GM19395 (cell line): ENCODE measurements at regions not wholly inside any gene's neighbourhood (a gene's known extent, or its start where the extent isn't known, plus 50 kb on each side); places are given as distances from the start of the nearest gene placed in this dataset.
"Not testable (repeated sequence)": the region's sequence is repeated elsewhere in the genome, so short reads cannot be mapped to it uniquely, and the experiment has no call there.

Source experiments
- ATAC-seq: cut with Tn5 transposase; IDR thresholded peaks from one replicate; pipeline ENCODE4 v1.9.1; 2021; ENCODE audit warnings: mild to moderate bottlenecking, moderate library complexity; ENCODE audit not compliant: unreplicated experiment

DNA sequence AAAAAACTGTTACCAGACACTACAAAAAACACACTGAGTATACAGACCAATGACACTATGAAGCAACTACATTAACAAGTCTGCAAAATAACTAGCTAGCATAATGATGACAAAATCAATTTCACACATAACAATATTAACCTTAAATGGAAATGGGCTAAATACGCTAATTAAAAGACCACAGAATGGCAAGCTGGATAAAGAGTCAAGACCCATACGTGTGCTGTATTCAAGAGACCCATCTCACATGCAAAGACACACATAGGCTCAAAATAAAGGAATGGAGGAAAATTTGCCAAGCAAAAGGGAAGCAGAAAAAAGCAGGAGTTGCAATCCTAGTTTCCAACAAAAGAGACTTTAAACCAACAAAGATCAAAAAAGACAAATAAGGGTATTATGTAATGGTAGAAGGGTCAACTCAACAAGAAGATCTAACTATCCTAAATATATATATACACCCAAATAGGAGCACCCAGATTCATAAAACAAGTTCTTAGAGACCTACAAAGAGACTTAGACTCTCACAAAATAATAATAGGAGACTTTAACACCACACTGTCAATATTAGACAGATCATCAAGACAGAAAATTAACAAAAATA is 158.6 kb downstream of the ALDH8A1 start:
- ATAC-seq = not testable (repeated sequence)

DNA sequence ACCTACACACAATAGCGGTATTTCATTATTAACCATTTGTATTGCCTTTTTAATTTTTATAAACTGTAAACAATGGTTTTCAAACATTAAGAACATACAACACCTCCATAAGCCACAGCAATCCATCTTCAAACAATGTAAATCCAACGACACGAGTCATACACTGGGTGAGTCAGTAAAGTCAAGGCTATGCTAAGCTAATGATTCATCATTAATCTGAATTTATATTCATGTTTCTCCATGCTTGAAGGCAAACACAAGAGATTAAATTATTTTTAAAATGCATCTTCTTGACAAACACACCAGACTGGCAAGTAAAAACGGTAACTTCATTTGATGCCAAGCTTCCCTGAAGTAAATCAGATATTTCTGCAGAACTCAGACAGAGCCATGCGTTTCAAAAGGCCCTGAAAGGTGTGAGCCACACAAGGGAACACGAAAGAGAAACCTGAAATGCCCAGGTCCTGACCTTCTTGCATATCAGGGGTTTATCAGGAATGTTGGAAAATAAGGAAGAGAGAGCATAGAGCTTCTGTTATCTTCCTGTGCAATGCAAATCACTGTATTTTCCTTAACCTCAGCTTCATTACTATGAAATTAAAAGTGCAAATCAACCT is 162.5 kb downstream of the ALDH8A1 start:
- ATAC-seq = no peak

GRCh38 chr6:134784336-134784735 is 165.6 kb downstream of the ALDH8A1 start:
- ATAC-seq = no peak

GRCh38 chr6:134778431-134778830 is 171.5 kb downstream of the ALDH8A1 start:
- ATAC-seq = no peak

DNA sequence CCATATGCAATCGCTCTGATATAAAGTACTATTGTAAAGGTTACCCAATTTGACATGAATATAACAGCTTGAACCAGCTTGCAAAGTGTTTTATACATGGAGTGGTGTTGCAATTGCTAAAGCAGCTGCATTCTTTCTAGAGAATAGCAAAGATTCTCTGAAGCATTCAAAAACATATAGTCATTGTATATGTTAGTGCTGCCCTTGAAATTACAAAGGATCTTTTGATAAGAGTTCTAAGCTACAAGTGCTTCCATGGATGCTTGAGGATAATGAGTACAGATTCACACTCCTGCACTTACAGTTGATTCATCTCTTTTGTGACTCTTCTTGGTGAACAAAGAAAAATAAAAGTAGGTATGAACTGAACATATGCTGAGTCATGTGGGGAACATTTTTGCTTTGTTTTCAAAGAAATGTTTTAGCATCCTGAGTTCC is 175.7 kb downstream of the ALDH8A1 start:
- no peak for ATAC-seq

DNA sequence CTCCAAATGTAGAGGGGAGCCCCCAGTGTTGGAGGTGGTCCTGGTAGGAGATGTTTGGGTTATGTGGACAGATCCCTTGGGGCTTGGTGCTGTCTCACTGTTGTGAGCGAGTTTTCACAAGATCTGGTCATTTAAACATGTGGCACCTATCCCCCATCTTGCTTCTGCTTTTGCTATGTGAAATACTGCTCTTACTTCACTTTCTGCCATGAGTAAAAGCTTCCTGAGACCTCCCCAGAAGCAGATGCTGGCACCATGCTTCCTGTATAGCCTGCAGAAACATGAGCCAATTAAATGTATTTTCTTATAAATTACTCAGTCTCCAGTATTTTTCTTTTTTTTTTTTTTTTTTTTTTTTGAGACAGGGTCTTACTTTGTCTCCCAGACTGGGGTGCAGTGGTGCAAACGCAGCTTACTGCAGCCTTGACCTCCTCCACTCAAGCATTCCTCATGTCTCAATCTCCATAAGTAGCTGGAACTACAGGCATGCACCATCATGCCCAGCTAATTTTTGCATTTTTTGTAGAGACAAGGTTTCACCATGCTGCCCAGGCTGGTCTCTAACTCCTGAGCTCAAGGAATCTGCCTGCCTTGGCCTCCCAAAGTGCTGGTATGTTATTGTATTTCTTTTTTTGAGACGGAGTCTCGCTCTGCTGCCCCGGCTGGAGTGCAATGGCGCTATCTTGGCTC is 177.1 kb downstream of the ALDH8A1 start:
- no peak for ATAC-seq

GRCh38 chr6:134768931-134769330 is 181.0 kb downstream of the ALDH8A1 start:
- no peak for ATAC-seq

DNA sequence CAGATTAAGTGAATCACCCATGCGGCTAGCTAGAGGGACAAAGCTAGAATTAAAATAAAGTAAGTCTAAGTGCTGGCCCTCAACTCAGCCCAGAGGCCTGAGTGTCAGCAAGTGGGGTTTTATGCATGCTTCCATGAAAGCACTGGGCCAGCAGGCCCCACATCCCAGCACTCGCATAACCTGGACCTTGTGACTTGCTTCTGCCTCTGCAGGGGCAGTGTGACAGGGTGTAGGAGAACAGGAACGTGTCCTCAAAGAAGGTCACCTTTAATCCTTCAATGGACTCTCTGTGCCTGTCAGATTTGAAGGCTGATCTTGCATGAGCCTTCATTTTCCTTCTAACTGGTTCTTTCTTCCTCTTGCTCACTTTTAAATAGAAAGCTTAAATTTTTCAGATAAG is 183.4 kb downstream of the ALDH8A1 start:
- no peak for ATAC-seq

DNA sequence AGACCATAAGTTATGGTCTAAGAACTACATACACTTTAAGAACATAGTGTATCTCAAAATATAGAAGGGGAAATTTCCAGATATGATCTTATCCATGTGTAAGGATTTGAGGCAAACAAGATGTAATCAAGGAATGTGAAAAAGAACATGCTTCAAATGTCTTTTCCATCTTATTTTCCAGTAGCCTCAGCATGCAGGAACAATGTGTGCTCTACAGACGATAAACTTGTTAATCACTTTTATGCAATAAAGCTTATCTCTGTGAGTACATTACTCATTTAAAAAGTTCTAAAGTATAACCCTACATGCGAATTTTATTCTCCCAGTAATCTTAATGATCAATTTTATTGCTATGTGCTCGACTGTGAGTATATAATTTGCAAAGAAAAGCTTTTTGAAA is 185.2 kb downstream of the ALDH8A1 start:
- no peak for ATAC-seq

- ATAC-seq = not testable (repeated sequence)
Observed at GRCh38 chr6:134763575-134763974, 186.3 kb downstream of the ALDH8A1 start.

GRCh38 chr6:134758621-134759020 is 191.3 kb downstream of the ALDH8A1 start:
- no peak for ATAC-seq

GRCh38 chr6:134757911-134758361 is 192.0 kb downstream of the ALDH8A1 start:
- ATAC-seq = no peak

- no peak for ATAC-seq
Observed at GRCh38 chr6:134756374-134757025, 193.4 kb downstream of the ALDH8A1 start.

DNA sequence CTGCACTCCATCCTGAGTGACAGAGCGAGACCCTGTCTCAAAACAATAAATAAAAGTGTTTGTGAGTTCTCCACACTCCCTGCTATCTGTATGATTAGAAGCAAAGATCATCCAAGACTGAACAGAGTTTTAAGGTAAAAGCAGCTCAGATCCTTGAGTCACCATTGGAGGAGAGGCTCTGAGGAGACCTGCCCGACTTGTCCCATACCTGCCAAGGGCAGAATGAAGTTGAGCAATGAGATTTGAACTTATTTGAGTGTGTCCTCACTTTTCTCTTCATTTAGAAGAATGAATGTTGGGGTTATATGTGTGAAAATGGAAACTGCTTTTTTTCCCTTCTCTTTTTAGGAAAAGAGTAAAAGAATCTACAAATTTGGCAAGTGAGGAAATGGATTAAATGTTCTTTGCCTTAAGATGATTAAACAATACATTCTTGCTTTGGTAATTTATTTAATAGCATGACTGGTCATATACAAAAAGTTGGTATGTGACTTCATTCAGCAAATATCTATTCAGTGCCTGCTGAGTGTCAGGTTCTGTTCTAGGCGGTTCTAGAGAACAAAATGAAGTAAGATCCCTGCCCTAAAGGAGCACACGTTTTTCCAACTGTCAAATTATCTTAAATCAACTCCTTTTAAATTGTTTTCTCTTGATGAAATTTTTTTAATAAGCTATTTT is 195.7 kb downstream of the ALDH8A1 start:
- no peak for ATAC-seq

DNA sequence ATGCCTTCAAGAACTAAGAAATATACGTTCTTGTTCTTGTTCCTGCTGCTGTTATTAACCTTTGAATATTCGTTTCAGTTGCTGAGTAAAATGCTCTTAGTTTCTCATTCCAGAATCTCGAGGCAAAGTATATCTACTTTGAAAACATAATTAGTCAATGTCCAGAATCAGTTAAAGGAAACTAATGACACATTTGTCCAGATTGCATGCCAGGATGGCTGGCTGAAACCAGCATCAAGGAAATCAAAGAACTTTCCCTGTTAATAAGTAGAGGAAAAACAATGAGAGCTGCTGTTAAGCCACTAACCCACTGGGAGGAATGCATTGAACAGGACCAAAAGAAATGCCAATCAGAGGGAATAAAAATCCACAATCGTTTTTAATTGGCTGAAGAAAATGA is 196.9 kb downstream of the ALDH8A1 start:
- no peak for ATAC-seq

DNA sequence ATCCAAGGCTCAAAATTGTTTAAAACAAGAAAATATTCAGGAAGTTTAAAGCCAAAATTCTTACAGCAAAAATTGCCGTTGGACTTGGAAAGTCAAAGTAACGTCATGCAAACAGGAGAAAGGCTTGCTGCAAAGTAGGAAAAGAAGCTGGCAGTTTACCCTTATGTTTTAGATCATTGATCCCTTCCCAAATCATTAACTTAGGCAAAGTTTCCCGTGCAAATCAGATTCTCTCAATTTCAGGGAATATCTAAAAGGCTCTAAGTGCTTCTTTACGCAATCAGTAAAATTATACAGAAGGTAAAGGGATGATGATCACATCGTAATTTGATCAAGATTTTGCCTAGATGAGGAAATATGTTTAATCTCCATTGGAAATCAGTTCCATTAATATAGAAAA is 197.5 kb downstream of the ALDH8A1 start:
- ATAC-seq = no peak

- ATAC-seq = no peak
Observed at GRCh38 chr6:134750669-134751068, 199.2 kb downstream of the ALDH8A1 start.

DNA sequence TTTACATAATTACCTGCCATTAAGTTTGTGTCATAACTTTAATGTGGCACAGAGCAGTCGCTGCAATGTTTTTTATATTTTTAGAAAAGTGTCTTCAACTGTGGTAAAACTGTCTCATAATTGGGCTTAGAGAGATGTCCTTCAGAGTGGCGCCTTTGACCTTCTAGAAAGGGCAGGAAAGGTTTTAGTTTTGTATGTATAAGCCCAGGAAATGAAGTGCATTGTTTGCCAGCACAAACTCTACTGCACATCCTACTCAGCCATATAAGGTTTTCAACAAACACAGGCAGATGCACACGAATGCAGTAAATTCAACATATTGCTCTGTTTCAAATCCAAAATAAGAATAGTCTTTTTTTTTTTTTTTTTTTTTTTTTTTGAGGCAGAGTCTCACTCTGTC is 201.4 kb downstream of the ALDH8A1 start:
- no peak for ATAC-seq

DNA sequence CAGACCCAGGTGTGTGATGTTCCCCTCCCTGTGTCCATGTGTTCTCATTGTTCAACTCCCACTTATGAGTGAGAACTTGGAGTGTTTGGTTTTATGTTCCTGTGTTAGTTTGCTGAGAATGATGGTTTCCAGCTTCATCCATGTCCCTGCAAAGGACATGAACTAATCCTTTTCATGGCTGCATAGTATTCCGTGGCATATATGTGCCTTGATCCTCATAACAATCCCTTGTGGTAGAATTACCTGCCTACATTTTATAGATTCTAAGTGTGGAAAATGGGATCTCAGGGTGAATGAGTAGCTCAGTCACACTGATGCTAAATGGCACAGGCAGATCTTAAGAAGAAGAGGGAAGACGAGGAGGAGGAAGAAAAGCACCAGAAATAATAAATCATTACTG is 202.7 kb downstream of the ALDH8A1 start:
- ATAC-seq = not testable (repeated sequence)

- no peak for ATAC-seq
Observed at GRCh38 chr6:134746140-134746539, 203.8 kb downstream of the ALDH8A1 start.

GRCh38 chr6:134745192-134745591 is 204.7 kb downstream of the ALDH8A1 start:
- not testable (repeated sequence) for ATAC-seq
